GM18858 (cell line): ENCODE measurements at regions not wholly inside any gene's neighbourhood (a gene's known extent, or its start where the extent isn't known, plus 50 kb on each side); places are given as distances from the start of the nearest gene placed in this dataset.

ENCODE experiments used
- ATAC-seq: cut with Tn5 transposase; IDR thresholded peaks from one replicate; pipeline ENCODE4 v1.9.1; 2021; ENCODE audit not compliant: unreplicated experiment

DNA sequence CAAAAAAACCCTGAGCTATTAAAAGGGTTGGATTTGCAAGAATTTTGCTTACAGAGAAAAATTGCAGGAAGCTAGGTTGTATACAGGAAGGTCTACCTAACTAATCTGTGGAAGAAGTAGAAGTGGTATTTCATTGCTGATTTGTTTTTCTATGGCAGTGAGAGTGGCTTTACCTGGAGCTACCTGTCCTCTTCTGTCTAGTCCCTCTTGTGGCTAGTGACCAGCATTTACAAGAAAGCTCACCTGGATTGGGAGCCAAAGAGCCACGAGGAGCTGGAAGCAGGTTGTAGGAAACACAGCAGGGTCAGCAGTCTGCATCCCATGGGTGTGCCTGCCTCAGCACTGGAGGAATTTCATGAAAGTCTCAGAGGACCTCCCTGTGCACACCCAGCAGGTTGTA is 120.3 kb upstream of the RALGAPA2 start:
- no peak for ATAC-seq

DNA sequence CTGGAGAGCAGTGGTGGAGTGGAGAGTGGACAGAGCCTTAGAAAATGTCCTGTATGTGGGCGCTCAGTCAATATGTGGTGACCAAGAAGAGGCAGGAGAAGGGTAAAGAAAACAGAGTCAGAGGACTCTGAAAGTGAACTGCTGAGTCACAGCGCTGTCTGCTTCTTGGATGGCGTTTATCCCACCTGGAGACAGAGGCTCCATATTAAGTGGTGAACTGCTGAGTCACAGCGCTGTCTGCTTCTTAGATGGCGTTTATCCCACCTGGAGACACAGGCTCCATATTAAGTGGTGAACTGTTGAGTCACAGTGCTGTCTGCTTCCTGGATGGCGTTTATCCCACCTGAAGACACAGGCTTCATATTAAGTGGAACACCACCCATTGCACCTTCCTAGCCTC is 119.3 kb upstream of the RALGAPA2 start:
- ATAC-seq, result no peak

DNA sequence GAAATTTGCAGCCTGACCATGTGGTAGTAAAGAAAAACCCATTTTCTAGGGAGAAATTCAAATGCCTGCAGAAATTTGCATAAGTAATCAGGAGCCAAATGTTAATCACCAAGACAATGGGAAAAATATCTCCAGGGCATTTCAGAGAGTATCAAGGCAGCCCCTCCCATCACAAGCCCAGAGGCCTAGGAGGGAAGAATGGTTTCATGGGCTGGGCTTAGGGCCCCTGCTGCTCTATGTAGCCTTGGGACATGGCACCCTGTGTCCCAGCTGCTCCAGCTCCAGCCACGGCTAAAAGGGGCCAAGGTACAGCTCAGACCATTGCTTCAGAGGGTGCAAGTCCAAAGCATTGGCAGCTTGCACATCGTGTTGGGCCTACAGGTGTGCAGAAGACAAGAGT is 117.2 kb upstream of the RALGAPA2 start:
- no peak for ATAC-seq

- no peak for ATAC-seq
Observed at GRCh38 chr20:20827992-20828597, 115.7 kb upstream of the RALGAPA2 start.

- ATAC-seq, result no peak
Observed at GRCh38 chr20:20824924-20825584, 112.6 kb upstream of the RALGAPA2 start.

DNA sequence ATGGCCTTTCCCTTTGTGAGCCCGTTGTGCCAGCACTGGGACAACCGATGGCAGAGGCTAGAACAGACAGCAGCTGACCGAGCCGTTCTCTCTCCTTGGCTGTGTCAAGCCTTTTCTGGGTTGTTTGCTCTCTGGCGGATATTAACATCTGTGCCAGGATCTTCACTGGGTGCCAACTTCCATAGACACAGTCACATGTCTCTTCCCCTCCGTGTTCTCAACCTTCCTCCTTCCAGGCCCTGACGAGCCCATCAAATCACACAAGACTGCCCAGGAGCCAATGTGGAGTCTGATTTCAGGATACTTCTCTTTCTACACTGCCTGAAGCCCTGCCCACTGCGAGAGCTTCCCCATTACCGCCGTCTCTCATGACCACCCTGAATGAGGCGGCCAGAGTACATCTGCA is 111.0 kb upstream of the RALGAPA2 start:
- ATAC-seq, result no peak

GRCh38 chr20:20821484-20822260 is 109.2 kb upstream of the RALGAPA2 start:
- no peak for ATAC-seq

DNA sequence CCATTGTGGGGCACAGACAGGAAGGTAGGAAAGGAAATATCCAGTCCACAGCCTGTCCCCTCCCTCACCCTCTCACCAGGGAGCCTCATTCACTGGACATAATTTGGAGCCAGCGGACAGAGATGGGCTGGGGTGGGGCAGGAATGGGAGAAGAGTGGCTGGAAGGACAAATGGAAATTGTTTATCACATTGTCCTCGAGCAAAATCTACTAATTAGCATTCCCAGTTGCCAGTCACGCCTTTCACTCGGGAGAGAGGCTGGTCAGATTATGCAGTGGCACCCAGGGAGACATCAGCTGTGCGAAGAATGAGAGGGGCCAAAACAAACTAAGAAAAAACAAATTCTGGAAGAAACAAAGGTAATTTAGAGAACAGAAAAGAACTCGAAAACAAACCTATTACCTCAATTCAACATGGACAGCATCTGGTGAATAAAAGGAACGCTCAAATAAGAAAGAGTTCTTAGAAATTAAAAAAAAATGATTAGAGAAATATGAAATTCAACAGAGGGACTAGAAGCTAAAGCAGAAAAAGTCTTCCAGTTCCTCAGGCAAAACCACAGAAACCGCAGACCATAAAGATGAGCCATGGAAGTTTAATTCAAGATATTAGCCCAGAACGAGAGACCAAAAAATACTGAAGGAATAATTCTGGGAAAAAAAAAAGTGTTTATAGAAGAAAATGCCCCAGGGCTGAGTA is 108.5 kb upstream of the RALGAPA2 start:
- ATAC-seq, result no peak

- no peak for ATAC-seq
Observed at GRCh38 chr20:20820104-20820503, 107.7 kb upstream of the RALGAPA2 start.

DNA sequence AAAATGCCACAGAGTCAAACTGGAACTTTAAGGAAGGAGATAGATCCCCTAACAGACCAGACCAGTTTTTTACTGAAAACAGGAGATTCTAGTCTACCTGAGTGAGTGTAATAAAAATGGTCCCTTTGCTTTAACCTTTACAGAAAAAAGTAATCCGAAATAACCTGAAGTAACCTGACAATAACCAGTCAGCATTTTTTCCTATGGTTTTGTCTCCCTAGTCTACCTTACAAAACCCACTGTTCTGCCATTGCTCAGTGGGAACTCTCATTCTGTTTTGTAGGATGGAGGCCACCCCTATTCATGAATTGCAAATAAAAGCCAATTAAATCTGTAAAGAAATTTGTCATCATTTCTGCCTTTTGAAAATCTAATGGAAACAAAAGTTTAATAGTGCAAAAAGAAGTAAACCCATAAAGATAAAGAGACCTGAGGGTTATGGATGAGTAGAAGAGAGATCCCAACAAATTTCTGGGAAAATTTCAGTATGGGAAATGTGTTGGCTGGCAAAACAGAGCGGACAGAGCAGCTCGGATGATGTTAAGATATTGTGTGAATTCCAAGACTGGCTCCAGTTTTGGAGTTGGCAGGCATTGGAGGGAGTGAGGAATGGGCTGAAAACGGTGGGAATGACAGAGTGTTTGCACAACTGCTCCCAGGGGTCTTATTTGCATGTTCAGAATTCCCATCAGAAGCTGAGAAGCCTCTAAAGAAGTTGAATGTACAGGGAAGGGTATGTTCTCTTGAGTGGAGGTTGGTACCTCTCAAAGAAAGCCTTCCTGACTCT is 104.7 kb upstream of the RALGAPA2 start:
- no peak for ATAC-seq

- no peak for ATAC-seq
Observed at GRCh38 chr20:20815711-20816455, 103.4 kb upstream of the RALGAPA2 start.

DNA sequence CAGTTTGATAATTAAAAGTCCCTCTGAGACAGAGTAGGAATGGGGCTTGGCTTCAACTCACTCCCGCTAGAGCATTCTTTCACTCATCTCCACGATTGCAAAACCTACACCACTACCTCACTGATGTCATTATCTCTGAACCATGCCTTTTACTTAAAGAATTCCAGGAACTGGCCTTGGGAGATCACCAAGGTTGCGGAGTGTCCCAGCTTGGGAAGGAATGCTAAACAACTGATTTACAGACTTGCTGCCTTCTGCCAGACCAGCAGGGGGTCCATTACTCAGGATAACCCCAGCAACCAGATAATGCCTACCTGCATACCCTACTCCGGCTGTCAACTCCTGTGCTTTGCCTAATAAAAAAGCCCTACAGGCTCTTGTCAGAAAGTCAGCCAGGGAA is 102.2 kb upstream of the RALGAPA2 start:
- ATAC-seq, result no peak

DNA sequence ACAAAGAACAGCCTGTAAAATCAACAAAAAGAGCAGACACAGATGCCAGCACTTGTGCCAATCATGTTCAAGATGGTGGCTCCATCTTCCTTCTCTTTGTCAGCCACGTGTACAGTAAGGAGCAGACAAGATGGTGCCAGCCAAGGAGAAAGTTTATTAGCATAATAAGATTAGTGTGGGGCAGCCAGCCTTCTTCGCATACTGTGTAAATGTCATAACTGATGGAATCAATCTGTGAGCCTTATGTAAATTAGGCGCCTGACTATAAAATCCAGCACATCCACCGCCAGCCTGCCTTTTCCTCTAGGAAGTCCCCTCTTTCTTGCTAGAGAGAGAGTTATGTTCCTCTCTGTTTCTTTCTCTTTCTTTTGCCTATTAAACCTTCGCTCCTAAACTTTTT is 99.7 kb upstream of the RALGAPA2 start:
- no peak for ATAC-seq

DNA sequence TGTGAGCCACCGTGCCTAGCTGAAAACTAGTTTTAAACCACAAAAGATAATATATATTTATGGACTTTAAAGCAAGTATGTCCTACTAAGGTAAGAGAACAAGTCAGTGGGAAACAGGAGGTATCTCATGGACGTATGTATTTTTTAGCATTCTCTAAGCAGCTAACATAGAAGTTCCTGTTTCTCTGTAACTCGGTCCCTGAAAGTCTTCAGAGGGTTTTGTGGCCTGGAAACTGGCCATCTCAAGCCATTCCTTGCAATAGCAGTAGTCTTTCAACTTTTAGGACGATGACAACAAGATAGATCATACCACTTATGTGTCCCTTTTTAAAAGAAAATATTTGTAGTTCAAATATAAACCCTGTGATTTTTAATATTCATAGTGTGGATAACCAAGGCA is 95.6 kb upstream of the RALGAPA2 start:
- no peak for ATAC-seq

DNA sequence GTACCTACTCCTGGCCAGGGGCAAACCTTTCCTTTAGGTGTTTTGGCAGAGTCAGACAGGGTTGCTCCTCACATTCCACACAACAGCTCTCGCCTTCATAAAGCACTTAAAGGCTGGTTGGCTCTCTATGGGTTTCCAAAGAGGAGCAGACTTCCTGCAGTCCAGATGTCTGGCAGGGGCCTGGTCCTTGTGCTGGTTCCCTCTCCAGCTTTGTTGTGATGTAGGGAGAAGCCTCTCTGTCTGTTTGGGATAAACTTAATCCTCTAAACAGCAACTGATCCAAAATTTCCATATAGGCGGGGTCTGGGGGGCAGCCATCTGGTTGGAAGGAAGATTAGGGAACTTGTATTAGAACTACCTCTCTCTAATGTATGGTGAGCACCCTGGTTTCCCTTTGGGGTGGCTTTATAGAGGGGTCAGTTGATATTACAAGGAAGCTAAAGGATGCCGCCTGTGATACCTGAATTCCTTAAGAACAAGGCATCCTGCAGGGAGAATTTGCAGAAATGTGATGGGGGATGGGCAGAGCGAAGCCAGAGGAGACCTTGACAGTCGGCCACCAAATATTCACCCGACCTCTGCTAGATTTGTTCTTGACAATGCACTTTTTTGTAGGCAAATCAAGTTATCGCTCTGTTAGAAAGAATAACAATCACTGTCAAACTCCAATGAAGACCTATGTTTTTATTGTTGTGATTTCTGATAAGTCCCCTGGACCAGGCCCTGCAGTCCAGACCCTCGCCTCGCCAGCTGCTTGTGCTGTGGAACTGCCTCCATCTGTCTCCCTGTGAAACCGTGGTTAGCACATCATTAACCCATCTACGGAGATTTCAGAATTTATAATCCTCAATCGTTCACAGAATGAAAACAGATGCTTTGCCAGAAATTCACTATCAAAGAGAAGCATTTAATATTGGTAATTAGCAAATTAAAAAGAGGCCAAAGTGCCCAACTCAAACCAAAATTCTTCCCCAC is 94.0 kb upstream of the RALGAPA2 start:
- no peak for ATAC-seq

- ATAC-seq, result no peak
Observed at GRCh38 chr20:20803011-20803410, 90.6 kb upstream of the RALGAPA2 start.

- ATAC-seq, result no peak
Observed at GRCh38 chr20:20802328-20802727, 89.9 kb upstream of the RALGAPA2 start.

DNA sequence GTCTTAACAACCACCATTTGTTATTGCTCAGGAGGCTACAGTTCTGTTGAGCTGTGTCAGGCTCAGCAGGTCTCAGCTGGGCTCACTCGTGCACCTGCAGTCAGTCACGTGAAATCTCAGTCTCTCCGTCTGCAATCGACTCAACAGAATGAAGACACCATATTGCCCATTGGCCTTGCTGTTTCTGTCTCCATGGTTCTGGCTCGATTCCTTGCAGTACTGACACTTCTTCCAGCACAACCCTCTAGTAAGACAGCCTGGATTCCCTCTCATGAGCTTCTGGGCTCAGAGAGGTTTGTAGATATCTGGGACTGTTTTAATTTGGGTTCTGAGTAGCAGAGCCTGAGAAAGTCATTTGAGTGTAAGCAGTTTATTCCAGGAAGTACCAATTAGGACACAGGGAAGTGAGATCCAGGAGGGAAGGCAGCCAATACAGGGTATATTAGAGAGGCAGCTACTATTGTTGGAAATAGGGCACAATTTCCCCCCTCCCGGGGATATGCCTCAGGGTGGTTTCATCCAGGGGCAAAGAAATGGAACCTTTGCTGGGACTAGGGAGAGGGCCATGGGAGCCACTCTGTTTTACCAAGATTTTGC is 87.4 kb upstream of the RALGAPA2 start:
- ATAC-seq, result no peak
